ENCODE measurements at regions not wholly inside any gene's neighbourhood (a gene's known extent, or its start where the extent isn't known, plus 50 kb on each side); places are given as distances from the start of the nearest gene placed in this dataset.

GRCh38 chr2:48189552-48190228, 124.8 kb upstream of the FOXN2 start:
- TF ChIP-seq POLR2AphosphoS5 (IDR thresholded peaks at IDR 0.05; ENCODE audit: low read depth) (no peak), CTCF (IDR thresholded peaks at IDR 0.05; ENCODE audit: insufficient read depth, low read length) (no peak)
